ENCODE measurements at regions not wholly inside any gene's neighbourhood (a gene's known extent, or its start where the extent isn't known, plus 50 kb on each side); places are given as distances from the start of the nearest gene placed in this dataset.

GRCh38 chr13:66117563-66117962 is 1112.6 kb downstream of the PCDH9 start:
- no peaks in the 10 kb centered on the region for H3K4me1 ChIP-seq (ENCODE audit: control insufficient read depth, insufficient read depth, low read length, unreplicated experiment)
- no peak overlapping the region for H3K27ac ChIP-seq (ENCODE audit: low read depth, low read length)
- no peaks in the 10 kb centered on the region for H3K36me3 ChIP-seq (ENCODE audit: insufficient read depth, low read length)
- no peaks in the 10 kb centered on the region for H3K79me2 ChIP-seq (ENCODE audit: control insufficient read depth, insufficient read depth, low read length, unreplicated experiment)
- no peak overlapping the region for H3K4me3 ChIP-seq (ENCODE audit: low read depth, low read length)
- no peak overlapping the region for H2AFZ ChIP-seq (ENCODE audit: low read length, unreplicated experiment)
- H3K27me3 ChIP-seq (ENCODE audit: insufficient read depth, low read length) = no peaks in the 10 kb centered on the region

GRCh38 chr13:66113882-66114526 is 1116.1 kb downstream of the PCDH9 start:
- Histone ChIP-seq H2AFZ (ENCODE audit: low read length, unreplicated experiment) (no peak overlapping the region), H3K27me3 (ENCODE audit: insufficient read depth, low read length) (no peaks in the 10 kb centered on the region), H3K27ac (ENCODE audit: low read depth, low read length) (no peak overlapping the region), H3K36me3 (ENCODE audit: insufficient read depth, low read length) (no peaks in the 10 kb centered on the region), H3K79me2 (ENCODE audit: control insufficient read depth, insufficient read depth, low read length, unreplicated experiment) (no peaks in the 10 kb centered on the region), H3K4me1 (ENCODE audit: control insufficient read depth, insufficient read depth, low read length, unreplicated experiment) (no peaks in the 10 kb centered on the region), H3K4me3 (ENCODE audit: low read depth, low read length) (no peak overlapping the region)

GRCh38 chr13:66111628-66112027 is 1118.5 kb downstream of the PCDH9 start:
- H2AFZ ChIP-seq (ENCODE audit: low read length, unreplicated experiment) = no peak overlapping the region

GRCh38 chr13:66106246-66106645 is 1123.9 kb downstream of the PCDH9 start:
- H3K27me3 ChIP-seq (ENCODE audit: insufficient read depth, low read length) = no peaks in the 10 kb centered on the region
- no peaks in the 10 kb centered on the region for H3K36me3 ChIP-seq (ENCODE audit: insufficient read depth, low read length)
- H3K4me1 ChIP-seq (ENCODE audit: control insufficient read depth, insufficient read depth, low read length, unreplicated experiment) = no peaks in the 10 kb centered on the region
- no peaks in the 10 kb centered on the region for H3K79me2 ChIP-seq (ENCODE audit: control insufficient read depth, insufficient read depth, low read length, unreplicated experiment)
- H3K27ac ChIP-seq (ENCODE audit: low read depth, low read length) = no peak overlapping the region
- no peak overlapping the region for H2AFZ ChIP-seq (ENCODE audit: low read length, unreplicated experiment)
- H3K4me3 ChIP-seq (ENCODE audit: low read depth, low read length) = no peak overlapping the region

More at GRCh38 chr13:66111628-66112027, 1118.5 kb downstream of the PCDH9 start:
- Histone ChIP-seq H3K36me3 (ENCODE audit: insufficient read depth, low read length) (no peaks in the 10 kb centered on the region), H3K27me3 (ENCODE audit: insufficient read depth, low read length) (no peaks in the 10 kb centered on the region), H3K4me3 (ENCODE audit: low read depth, low read length) (no peak overlapping the region), H3K4me1 (ENCODE audit: control insufficient read depth, insufficient read depth, low read length, unreplicated experiment) (no peaks in the 10 kb centered on the region), H3K79me2 (ENCODE audit: control insufficient read depth, insufficient read depth, low read length, unreplicated experiment) (no peaks in the 10 kb centered on the region), H3K27ac (ENCODE audit: low read depth, low read length) (no peak overlapping the region)

GRCh38 chr13:66102864-66103263 is 1127.3 kb downstream of the PCDH9 start:
- Histone ChIP-seq H3K79me2 (ENCODE audit: control insufficient read depth, insufficient read depth, low read length, unreplicated experiment) (no peaks in the 10 kb centered on the region), H3K4me1 (ENCODE audit: control insufficient read depth, insufficient read depth, low read length, unreplicated experiment) (peaks cover 6% of the 10 kb centered on the region), H3K4me3 (ENCODE audit: low read depth, low read length) (no peak overlapping the region), H3K27ac (ENCODE audit: low read depth, low read length) (no peak overlapping the region), H3K36me3 (ENCODE audit: insufficient read depth, low read length) (no peaks in the 10 kb centered on the region), H2AFZ (ENCODE audit: low read length, unreplicated experiment) (no peak overlapping the region), H3K27me3 (ENCODE audit: insufficient read depth, low read length) (no peaks in the 10 kb centered on the region)

GRCh38 chr13:66099825-66100224 is 1130.3 kb downstream of the PCDH9 start:
- Histone ChIP-seq H3K79me2 (ENCODE audit: control insufficient read depth, insufficient read depth, low read length, unreplicated experiment) (no peaks in the 10 kb centered on the region), H3K4me1 (ENCODE audit: control insufficient read depth, insufficient read depth, low read length, unreplicated experiment) (peaks cover 6% of the 10 kb centered on the region), H3K4me3 (ENCODE audit: low read depth, low read length) (no peak overlapping the region), H3K27ac (ENCODE audit: low read depth, low read length) (no peak overlapping the region), H2AFZ (ENCODE audit: low read length, unreplicated experiment) (no peak overlapping the region), H3K27me3 (ENCODE audit: insufficient read depth, low read length) (no peaks in the 10 kb centered on the region), H3K36me3 (ENCODE audit: insufficient read depth, low read length) (no peaks in the 10 kb centered on the region)

- H3K36me3 ChIP-seq (ENCODE audit: insufficient read depth, low read length) = no peaks in the 10 kb centered on the region
- H2AFZ ChIP-seq (ENCODE audit: low read length, unreplicated experiment) = peak overlapping the region; percentile 1
- no peaks in the 10 kb centered on the region for H3K27me3 ChIP-seq (ENCODE audit: insufficient read depth, low read length)
- peaks cover 6% of the 10 kb centered on the region for H3K4me1 ChIP-seq (ENCODE audit: control insufficient read depth, insufficient read depth, low read length, unreplicated experiment)
- H3K79me2 ChIP-seq (ENCODE audit: control insufficient read depth, insufficient read depth, low read length, unreplicated experiment) = no peaks in the 10 kb centered on the region
- H3K27ac ChIP-seq (ENCODE audit: low read depth, low read length) = no peak overlapping the region
- no peak overlapping the region for H3K4me3 ChIP-seq (ENCODE audit: low read depth, low read length)
Observed at GRCh38 chr13:66098931-66099628, 1131.1 kb downstream of the PCDH9 start.

GRCh38 chr13:66089711-66090110 is 1140.4 kb downstream of the PCDH9 start:
- Histone ChIP-seq H3K27me3 (ENCODE audit: insufficient read depth, low read length) (no peaks in the 10 kb centered on the region), H3K4me3 (ENCODE audit: low read depth, low read length) (no peak overlapping the region), H2AFZ (ENCODE audit: low read length, unreplicated experiment) (peak overlapping the region; percentile 78), H3K27ac (ENCODE audit: low read depth, low read length) (no peak overlapping the region), H3K4me1 (ENCODE audit: control insufficient read depth, insufficient read depth, low read length, unreplicated experiment) (no peaks in the 10 kb centered on the region), H3K36me3 (ENCODE audit: insufficient read depth, low read length) (no peaks in the 10 kb centered on the region), H3K79me2 (ENCODE audit: control insufficient read depth, insufficient read depth, low read length, unreplicated experiment) (no peaks in the 10 kb centered on the region)

- H3K4me3 ChIP-seq (ENCODE audit: low read depth, low read length) = no peak overlapping the region
- no peaks in the 10 kb centered on the region for H3K4me1 ChIP-seq (ENCODE audit: control insufficient read depth, insufficient read depth, low read length, unreplicated experiment)
- no peak overlapping the region for H2AFZ ChIP-seq (ENCODE audit: low read length, unreplicated experiment)
- no peaks in the 10 kb centered on the region for H3K79me2 ChIP-seq (ENCODE audit: control insufficient read depth, insufficient read depth, low read length, unreplicated experiment)
- H3K27me3 ChIP-seq (ENCODE audit: insufficient read depth, low read length) = no peaks in the 10 kb centered on the region
- no peaks in the 10 kb centered on the region for H3K36me3 ChIP-seq (ENCODE audit: insufficient read depth, low read length)
- no peak overlapping the region for H3K27ac ChIP-seq (ENCODE audit: low read depth, low read length)
Observed at GRCh38 chr13:66087269-66087710, 1142.8 kb downstream of the PCDH9 start.

- H3K4me1 ChIP-seq (ENCODE audit: control insufficient read depth, insufficient read depth, low read length, unreplicated experiment) = no peaks in the 10 kb centered on the region
- no peaks in the 10 kb centered on the region for H3K36me3 ChIP-seq (ENCODE audit: insufficient read depth, low read length)
- no peak overlapping the region for H3K4me3 ChIP-seq (ENCODE audit: low read depth, low read length)
- H3K27me3 ChIP-seq (ENCODE audit: insufficient read depth, low read length) = no peaks in the 10 kb centered on the region
- no peaks in the 10 kb centered on the region for H3K79me2 ChIP-seq (ENCODE audit: control insufficient read depth, insufficient read depth, low read length, unreplicated experiment)
- H3K27ac ChIP-seq (ENCODE audit: low read depth, low read length) = no peak overlapping the region
- no peak overlapping the region for H2AFZ ChIP-seq (ENCODE audit: low read length, unreplicated experiment)
Observed at GRCh38 chr13:66077132-66077689, 1152.9 kb downstream of the PCDH9 start.

GRCh38 chr13:66076417-66076816 is 1153.7 kb downstream of the PCDH9 start:
- Histone ChIP-seq H3K4me1 (ENCODE audit: control insufficient read depth, insufficient read depth, low read length, unreplicated experiment) (no peaks in the 10 kb centered on the region), H3K4me3 (ENCODE audit: low read depth, low read length) (no peak overlapping the region), H2AFZ (ENCODE audit: low read length, unreplicated experiment) (no peak overlapping the region), H3K27ac (ENCODE audit: low read depth, low read length) (no peak overlapping the region), H3K27me3 (ENCODE audit: insufficient read depth, low read length) (no peaks in the 10 kb centered on the region), H3K79me2 (ENCODE audit: control insufficient read depth, insufficient read depth, low read length, unreplicated experiment) (no peaks in the 10 kb centered on the region), H3K36me3 (ENCODE audit: insufficient read depth, low read length) (no peaks in the 10 kb centered on the region)

All from ACC112 (cell line).